ENCODE measurements at regions not wholly inside any gene's neighbourhood (a gene's known extent, or its start where the extent isn't known, plus 50 kb on each side); places are given as distances from the start of the nearest gene placed in this dataset.
A peak's percentile ranks its signal among the peaks of the same experiment; 100 is the strongest.
"Not testable (repeated sequence)": the region's sequence is repeated elsewhere in the genome, so short reads cannot be mapped to it uniquely, and the experiment has no call there.

DNA sequence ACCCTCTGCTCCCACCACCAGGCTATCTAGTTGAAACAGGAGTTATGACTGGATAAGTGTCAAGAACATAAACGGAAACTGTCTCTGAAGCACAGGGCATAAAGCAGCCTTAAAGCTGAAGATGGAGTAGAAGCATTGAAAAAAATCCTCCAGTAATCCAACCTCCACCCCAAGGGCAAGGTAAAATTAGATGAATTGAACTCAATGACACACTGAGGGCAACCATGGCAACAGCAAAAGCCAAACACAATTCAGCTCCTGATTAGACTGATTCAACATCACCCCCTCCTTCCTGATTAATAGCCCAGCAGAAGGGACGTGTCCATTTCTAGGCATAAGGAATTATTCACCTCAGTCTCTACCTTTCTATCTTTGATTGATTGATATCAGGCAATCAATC, 183.2 kb upstream of the MAP3K1 start:
- no peak for DNase-seq (ENCODE audit: low read depth in 4 of 4, low spot score in 1 of 4)

DNA sequence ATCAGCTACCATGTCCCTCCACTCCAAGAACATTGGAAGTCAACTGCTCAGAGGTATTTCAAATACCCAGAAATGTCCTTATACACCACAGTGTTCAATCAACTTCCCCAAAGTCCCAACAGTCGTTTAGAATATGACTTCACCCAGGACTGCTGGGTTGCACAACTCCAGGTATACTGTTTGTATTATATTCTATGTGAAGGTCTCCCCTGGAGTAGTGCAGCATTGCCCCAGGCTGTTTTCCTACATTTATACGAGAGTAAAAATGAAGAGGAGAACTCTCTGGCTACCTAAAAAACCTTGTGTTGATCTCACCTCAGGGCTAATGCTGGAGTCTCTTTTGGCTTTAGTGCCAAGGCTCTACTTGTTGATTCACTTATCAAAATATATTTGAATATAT, 183.6 kb upstream of the MAP3K1 start:
- no peak for DNase-seq (ENCODE audit: low read depth in 4 of 4, low spot score in 1 of 4)

DNA sequence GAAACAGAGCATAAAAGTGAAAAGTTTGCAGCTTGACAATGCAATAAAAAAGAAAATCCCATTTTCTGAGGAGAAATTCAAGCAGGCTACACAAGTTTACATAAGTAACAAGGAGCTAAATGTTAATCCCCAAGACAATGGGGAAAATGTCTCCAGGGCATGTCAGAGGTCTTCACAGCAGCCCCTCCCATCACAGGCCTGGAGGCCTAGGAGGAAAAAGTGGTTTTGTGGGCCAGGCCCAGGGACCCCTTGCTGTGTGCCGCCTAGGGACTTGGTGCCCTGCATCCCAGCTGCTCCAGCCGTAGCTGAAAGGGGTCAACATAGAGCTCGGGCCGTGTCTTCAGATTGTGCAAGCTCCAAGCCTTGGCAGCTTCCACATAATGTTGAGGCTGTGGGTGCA, 186.7 kb upstream of the MAP3K1 start:
- DNase-seq (ENCODE audit: low read depth in 4 of 4, low spot score in 1 of 4) = not testable (repeated sequence)

DNA sequence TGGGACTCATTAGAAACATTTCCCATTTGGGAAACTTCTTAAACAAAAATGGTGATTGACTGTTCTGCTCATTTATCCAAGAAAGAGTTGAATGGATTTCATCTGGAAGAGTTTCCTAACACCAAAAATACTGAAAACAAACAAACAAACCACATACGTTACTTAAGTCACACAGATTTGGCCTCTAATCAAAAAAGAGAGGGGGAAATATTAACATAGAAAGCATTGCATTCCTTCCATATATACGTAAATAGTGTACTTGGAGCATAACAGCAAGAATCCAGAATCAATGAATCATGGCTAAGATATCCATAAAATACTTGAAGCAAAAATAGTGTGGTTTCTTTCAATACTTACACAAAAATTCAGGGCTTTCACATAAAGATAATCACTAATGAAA, 189.8 kb upstream of the MAP3K1 start:
- DNase-seq (ENCODE audit: low read depth in 4 of 4, low spot score in 1 of 4) = no peak

DNA sequence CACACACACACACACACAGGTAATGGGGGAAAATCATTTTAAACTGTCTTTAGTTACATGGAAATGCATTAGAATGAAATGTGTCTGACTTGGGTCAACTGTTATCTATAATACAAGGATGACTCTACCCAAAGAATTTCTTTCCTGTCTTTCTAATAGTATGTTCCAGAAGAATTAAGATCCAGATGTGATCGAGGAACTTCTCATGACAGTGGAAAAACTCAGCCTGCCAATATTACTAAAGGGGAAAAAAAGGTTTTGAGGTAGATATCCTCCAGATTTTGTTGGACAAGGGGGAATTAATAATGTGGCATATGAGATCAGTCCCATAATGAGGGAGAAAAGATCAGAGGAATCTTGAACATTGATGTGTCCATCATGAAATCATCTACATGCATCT, 190.6 kb upstream of the MAP3K1 start:
- no peak for DNase-seq (ENCODE audit: low read depth in 4 of 4, low spot score in 1 of 4)

DNA sequence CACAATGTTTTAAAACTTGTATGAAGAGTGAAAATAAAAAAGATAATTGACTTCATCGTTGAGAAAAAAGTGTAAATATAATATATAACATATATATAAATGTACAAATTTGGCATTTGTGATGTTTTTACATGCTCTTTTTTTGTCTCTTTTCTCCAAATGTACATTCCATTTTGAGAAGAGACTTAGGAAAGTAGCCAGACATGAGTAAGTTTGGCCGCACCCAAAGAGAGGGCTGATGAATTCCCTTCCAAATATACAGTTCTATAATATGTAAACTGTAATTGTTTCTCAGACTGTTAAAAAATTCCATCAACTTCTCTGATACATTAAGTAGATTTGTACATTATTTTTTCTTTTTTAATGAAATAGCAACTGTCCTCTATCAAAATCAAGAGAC, 193.2 kb upstream of the MAP3K1 start:
- DNase-seq (ENCODE audit: low read depth in 4 of 4, low spot score in 1 of 4) = no peak

DNA sequence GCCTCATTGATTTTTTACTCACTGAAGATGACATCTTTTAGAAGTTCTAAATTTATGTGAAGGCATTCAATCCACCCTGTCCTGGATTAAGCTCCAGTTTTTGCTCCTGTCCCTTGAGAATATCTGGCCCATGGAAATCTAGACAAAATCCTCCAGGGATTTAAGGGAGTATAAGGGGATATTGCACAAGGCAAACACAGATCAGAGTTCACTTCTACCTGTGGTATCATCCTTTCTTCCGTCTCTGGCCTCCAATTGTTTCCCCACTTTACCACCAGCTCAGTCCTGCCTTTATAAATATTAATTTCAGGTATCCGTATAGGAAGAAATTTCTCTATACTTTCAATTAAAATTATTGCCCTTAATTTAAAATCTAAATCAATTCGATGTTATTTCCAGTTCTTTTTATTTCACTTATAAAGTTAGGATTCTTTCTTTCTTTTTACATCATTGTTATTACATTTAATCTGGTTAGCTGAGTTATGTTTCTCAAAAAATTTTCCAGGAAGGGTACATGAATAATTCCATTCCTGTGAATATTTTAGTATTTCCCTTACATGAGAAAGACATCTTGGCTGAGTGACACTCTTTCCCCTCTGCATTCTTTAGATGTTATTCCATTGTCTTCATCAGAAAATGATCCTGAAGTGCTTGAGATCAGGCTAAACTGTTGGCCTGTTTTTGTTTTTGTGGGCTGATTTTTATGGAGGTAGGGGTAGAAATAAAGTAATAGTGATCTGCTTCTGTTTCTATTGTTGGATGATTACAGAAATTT, 194.3 kb upstream of the MAP3K1 start:
- DNase-seq (ENCODE audit: low read depth in 4 of 4, low spot score in 1 of 4) = no peak

DNA sequence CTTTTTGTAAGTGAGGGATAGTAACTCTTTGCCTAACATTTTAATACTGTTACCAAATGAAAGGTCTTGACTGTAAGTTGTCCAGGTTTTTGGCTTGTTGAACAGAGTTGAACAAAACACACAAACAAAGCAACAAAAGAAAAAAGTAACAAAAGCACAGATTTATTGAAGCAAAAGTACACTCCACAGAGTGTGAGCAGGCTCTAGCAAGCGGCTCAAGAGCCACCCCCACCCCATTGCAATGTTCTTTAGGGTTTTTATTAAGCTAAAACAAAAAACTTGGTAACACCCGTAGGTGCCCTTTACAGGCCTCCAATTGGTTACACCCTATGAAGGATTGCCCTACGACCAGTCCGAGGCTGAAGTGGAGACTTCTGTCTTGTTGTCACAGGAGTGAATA, 197.4 kb upstream of the MAP3K1 start:
- no peak for DNase-seq (ENCODE audit: low read depth in 4 of 4, low spot score in 1 of 4)

DNA sequence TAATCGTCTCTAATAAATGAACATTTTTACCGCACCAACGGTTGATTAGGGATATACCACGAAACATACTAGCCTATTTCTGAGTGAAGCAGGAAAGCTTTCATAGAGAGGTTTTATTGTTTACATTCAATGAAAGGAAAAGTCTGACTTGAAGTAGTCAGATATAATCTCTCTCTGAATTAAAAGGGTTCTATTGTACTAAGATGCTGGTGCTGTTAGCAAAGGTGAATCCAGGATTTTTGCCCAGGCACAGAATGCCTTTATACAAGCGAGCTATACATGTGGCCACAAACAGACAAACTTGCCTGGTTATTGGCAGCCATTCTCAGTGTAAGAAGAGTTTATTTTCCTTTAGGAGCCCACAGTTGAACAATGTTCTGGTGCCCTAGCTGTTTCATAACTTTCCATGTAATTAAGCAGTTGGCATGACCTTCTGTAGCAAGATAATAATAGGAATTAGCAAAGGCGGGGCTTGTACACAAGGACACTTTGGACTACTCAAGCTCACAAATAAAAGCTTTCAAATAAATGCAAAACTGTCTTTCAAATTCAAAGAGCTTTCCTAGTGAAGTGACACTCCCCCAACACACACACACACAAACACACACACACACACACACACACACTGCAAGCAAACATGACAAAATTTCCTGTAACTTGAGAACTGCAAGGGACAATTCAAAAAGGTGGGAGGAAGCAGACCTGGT, 198.7 kb upstream of the MAP3K1 start:
- DNase-seq (ENCODE audit: low read depth in 4 of 4, low spot score in 1 of 4) = no peak

DNA sequence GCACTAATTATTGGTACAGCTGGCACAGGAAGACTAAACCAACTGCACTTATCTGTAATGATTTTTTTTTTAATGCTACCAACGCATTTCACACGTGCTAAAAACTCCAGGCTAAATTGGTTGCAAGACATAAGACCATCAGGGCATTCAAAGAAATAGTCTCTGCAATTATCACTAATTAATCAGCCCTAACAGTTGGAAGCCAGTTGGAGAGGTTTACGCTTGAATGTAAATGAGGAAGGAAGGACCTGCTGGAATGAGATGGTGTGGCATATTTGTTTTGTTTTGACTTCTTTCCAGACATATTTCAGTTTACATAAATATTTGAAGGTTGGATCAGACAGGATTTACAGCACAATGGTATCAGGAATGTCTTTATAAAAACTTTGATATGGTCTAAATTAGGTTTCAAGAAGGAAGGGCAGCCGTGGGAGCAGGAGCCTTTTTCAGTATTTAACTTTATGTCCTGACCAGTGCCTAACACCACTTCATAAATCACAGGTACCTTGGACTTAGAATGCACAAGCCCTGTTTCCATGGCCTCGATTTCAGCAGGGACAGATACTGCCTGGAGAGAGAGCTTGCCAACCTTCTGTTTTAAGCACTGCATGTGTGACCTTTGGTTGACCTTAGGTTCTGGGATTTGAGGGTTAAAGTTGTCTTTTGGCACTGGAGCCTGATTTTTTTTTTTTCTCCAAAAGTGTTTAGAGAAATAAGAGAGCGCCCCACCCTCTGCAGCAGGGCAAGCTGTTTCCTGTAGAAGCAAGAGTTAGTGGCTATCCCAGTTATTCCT, 199.8 kb upstream of the MAP3K1 start:
- no peak for DNase-seq (ENCODE audit: low read depth in 4 of 4, low spot score in 1 of 4)

DNA sequence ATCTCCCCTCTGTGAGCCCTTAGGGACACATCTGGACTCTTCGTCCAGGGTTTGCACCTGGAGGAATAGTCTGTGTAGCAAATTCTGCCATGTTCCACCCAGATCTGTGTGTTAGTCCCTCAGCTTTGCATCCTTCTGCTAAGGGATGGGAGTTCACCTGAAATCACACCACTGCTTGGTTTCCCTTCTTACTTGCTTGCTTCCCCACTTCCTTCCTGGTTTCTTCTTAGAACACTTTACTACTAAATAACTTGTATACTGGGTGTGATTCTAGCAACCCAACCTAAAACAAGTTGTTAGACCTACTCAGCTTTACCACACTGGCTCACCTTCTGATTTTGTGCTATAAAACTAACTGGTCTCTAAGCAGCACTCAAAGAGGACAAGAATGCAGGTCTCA, 202.6 kb upstream of the MAP3K1 start:
- DNase-seq (ENCODE audit: low read depth in 4 of 4, low spot score in 1 of 4) = no peak

DNA sequence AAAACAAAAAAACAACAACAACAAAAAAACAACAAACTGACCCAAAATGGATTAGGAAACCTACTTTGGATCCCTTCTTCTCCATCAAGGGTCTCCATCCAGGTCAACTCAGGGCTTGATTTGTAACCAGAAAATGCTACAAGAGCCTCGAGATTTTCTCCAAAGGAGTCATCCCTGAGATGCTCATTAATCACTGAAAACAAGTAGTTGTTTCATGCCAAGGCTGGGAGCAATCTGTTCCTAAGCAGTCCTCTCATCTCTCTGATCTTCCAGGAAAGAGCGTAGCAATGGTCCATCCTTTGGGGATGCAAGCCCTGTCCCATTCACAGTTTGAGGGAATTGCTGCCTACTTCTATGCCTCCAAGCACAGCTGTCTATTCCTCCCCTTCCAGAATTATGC, 203.0 kb upstream of the MAP3K1 start:
- DNase-seq (ENCODE audit: low read depth in 4 of 4, low spot score in 1 of 4) = no peak

DNA sequence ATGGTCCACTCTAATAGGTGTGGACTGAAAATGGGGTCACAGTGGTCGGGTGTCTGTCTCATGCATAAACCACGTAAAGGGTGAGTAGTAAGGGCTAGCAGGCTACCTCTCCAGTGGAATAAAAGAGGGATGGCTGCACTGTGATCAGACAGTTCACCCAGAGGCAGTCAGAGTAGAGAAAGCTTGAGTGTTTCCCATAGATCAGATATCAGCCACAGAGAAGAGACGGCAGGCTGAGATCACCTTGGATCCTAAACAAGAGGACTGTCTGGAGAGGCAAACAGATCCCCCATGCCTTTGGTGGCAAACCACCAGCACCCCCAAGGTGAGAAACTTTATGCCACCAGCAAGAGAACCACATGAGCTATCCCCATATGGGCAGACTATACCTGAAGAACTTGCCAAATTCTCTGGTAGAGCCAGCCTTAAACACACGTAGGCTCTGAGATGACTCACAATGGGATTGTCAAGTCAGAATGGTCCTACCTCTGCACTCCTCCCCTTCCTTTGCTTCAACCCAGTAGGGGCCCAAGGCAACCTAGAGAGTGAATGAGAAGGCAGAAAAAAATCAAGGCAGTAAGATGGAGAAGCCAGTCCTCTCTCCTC, 205.2 kb upstream of the MAP3K1 start:
- peak in 1 of 4 experiments; percentile 26 for DNase-seq (ENCODE audit: low read depth in 4 of 4, low spot score in 1 of 4)

DNA sequence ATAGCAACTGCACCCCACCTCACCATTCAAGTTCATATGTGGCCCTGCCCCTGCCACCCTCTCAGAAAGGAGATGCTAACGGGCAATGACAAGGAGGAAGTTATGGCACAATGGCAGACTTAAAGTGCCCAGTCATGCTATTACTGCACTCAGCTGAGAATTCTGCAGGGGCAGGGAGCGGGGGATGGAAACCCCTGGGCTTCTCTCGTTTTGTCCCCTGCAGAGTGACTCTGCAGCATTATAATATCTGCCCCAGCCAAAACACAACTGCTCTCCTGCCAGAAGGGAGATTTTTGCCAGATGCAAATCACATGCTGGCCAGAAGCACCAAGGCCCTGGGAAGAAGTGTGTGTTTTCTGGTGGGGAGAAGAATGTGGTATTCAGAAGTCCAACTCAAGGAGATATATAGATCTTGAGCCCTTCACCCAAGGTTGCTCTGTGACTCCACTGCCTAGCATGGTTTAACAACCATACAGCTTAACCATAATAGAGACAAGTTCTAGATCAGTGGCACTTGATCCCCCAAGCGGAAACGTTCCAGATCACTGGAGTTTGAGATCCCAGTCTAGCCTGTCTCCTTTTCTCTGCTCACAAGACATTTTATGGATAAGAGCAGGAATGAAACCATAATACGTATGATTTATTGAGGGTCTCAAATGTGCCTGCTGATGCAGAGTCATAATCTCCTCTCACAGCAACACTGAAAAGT, 207.0 kb upstream of the MAP3K1 start:
- no peak for DNase-seq (ENCODE audit: low read depth in 4 of 4, low spot score in 1 of 4)

DNA sequence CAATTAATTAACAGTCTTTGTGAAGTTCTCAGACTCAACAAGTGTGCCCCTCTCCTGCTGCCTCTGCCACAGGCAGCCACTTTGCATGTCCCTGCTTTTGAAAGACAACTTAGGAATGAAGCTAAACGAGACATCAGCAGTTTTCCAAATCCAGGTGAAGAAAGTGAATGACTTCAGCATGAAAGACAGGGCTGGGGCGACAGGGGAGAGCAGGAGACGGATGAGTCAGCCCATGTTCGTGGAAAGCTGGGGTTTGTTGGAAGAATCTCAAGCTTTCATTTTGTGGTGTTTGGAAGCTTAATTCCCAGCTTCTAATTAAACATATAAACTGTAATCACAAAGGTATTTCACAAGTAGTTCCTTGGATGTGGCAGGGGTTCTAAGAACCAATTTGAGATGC, 207.8 kb upstream of the MAP3K1 start:
- DNase-seq (ENCODE audit: low read depth in 4 of 4, low spot score in 1 of 4) = no peak

DNA sequence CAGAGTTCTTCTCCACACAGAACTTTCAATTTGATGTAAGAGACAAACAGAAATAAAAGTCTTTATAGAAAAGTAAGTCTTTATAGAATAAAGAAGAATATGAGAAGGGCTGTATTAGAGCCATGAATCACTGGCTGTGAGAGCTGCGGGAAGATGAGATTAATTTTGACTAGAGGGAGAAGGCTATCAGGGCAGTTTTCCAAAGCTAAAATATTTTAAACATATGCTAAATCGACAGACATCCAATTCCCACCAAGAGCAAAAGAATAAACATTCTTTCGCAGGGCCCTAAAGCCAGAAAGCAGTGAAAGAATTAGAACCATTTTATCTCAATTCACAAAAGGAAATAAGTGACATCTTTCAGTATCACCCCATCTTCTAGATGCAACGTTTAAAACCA, 208.3 kb upstream of the MAP3K1 start:
- DNase-seq (ENCODE audit: low read depth in 4 of 4, low spot score in 1 of 4) = no peak

DNA sequence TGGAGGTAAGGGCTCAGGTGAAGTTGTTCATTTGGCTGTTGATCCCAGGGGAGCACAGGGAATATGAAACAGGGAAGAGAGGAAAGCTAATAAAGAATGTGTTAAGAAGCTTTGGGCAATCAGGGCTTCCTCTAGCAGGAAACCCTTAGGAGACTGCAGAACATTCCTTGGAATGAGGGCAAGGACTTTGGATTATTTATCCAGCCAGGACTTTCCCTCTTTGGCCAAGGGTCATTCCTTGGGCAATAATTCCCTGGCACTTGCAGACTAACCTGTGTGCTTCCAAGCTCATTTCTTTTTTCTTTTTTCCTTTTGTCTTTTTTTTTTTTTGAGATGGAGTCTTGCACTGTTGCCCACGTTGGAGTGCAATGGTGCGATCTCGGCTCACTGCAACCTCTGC, 209.2 kb upstream of the MAP3K1 start:
- no peak for DNase-seq (ENCODE audit: low read depth in 4 of 4, low spot score in 1 of 4)

DNA sequence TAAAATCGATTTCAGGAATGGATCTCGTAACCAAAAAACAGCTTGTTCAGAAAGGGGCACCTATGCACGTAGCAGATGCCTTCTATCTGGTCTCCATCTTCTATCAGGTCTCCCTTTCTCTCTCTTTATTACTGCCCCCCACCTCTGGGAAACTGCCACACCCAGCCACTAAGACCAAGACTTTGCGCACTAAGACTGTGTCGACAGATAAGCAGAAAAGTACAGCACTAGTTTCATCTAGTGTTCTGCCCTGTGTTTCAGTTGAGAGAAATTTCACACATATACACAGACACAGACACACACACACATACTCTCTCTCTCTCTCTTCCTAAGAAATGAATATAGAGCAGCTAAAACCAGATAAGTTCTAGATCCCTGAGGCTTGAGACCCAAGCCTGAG, 210.1 kb upstream of the MAP3K1 start:
- no peak for DNase-seq (ENCODE audit: low read depth in 4 of 4, low spot score in 1 of 4)

DNA sequence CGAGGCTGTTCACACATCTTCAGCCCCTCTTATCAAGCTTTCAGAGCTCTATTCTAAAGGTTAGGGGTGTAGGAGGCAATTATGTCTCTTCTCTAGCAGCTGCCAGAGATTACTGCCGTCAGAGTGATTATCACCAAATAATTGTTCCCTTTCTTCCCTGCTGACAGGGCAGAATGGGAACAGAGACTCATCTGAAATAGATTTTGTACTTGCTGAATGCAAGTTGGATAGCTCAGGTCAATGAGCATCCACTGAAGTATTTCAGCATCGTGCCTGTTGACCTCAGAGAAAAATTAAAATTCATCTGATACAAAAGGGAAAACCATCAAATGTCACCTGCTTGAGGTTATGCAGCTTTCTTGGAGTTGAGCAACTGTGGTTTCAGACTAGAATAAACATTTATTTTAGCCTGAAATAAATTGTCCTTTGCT, 213.7 kb upstream of the MAP3K1 start:
- DNase-seq (ENCODE audit: low read depth in 4 of 4, low spot score in 1 of 4) = no peak

DNA sequence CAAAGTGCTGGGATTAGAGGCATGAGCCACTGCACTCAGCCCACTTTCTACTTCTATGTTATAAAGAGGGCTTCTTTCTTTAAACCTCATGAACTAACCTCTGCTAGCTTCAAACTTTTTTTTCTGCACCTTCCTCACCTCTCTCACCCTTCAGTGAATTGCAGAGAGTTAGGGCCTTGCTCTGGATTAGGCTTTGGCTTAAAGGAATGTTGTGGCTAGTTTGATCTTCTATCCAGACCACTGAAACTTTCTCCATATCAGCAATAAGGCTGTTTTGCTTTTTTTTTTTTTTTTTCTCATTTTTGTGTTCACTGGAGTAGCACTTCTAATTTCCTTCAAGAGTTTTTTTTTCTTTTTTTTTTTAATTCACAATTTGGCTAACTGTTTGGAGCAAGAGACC, 216.4 kb upstream of the MAP3K1 start:
- no peak for DNase-seq (ENCODE audit: low read depth in 4 of 4, low spot score in 1 of 4)

DNA sequence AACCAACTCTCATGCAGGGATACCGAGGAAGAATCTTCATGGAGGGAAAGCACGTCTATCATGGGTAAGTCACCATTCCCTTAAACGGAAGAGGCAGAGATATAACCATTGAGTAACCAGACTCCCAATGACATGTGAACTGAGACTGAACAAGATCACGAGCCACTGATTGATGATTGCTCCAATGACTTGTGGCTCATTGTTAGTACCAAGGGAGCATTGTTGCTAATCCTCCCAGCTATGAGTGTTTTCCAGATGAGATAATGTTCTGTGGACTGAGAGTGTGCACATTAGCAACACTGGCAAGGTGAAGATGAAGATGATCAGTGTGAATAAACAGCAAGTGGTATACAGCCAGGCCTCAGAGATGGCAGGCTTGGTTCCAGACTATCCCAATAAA, 219.2 kb upstream of the MAP3K1 start:
- no peak for DNase-seq (ENCODE audit: low read depth in 4 of 4, low spot score in 1 of 4)

Measured in stimulated activated CD4-positive, alpha-beta T cell treated with anti-CD3 and anti-CD28 coated beads, Interleukin-1b, Interleukin-23, amount 100 ng/mL, for 24 hours (primary cell).